H1 (cell line): ENCODE measurements at regions not wholly inside any gene's neighbourhood (a gene's known extent, or its start where the extent isn't known, plus 50 kb on each side); places are given as distances from the start of the nearest gene placed in this dataset.
"Not testable (repeated sequence)": the region's sequence is repeated elsewhere in the genome, so short reads cannot be mapped to it uniquely, and the experiment has no call there.

Source experiments
- CTCF ChIA-PET: fragments of 300-600 bp; sonication (Branson Sonifier 250); formaldehyde crosslinking; loops from one replicate; lab custom pipeline; 2021; ENCODE audit not compliant: partially characterized antibody; lab: Charles Lee
- POLR2A ChIA-PET: fragments of 300-600 bp; sonication (Branson Sonifier 250); formaldehyde crosslinking; loops from one replicate; lab custom pipeline; 2021; ENCODE audit warnings: inconsistent platforms; ENCODE audit not compliant: partially characterized antibody; lab: Charles Lee
- DNase-seq, 2 experiments: peaks; one replicate each; pipeline versions ENCODE4 v3.0.0 to v3.0.0-alpha.2; 2010 to 2022; ENCODE audit warnings: low spot score in 2 of 2, low read depth in 1 of 2, mixed read lengths in 1 of 2
- FAIRE-seq: peaks from 2 replicates; lab custom pipeline; 2011; peaks lifted over from hg19 to GRCh38; lab: Jason Lieb, UNC
- H2AFZ ChIP-seq: 2 replicates; pipeline ENCODE4 v1.8.1; 2012; ENCODE audit warnings: low read length, inconsistent platforms
- H2AK5ac ChIP-seq: 2 replicates; pipeline ENCODE4 v1.6.1; 2013; ENCODE audit warnings: low read depth, low read length
- H2BK120ac ChIP-seq: replicated peaks from 2 replicates; pipeline ENCODE3; 2013; ENCODE audit warnings: low read depth, low read length, inconsistent platforms
- H2BK12ac ChIP-seq: 2 replicates; pipeline ENCODE4 v1.6.1; 2013; ENCODE audit warnings: low read depth, low read length
- H2BK15ac ChIP-seq: 2 replicates; pipeline ENCODE4 v1.6.1; 2013; ENCODE audit warnings: low read length
- H2BK20ac ChIP-seq: 2 replicates; pipeline ENCODE4 v1.6.1; 2013; ENCODE audit warnings: low read length
- H2BK5ac ChIP-seq: 2 replicates; pipeline ENCODE4 v1.6.1; 2013; ENCODE audit warnings: low read depth, low read length
- H3K14ac ChIP-seq: 2 replicates; pipeline ENCODE4 v1.6.1; 2013; ENCODE audit warnings: inconsistent platforms; ENCODE audit not compliant: insufficient read length
- H3K18ac ChIP-seq: 2 replicates; pipeline ENCODE4 v1.6.1; 2013; ENCODE audit warnings: low read length; ENCODE audit errors: extremely low read depth
- H3K23ac ChIP-seq: 2 replicates; pipeline ENCODE4 v1.6.1; 2013; ENCODE audit warnings: inconsistent platforms; ENCODE audit not compliant: insufficient read length
- H3K23me2 ChIP-seq: 2 replicates; pipeline ENCODE4 v1.6.1; 2013; ENCODE audit warnings: low read depth, low read length
- H3K27ac ChIP-seq: 2 replicates; pipeline ENCODE4 v1.6.1; 2011; ENCODE audit warnings: low read depth, low read length, inconsistent platforms
- H3K27me3 ChIP-seq, 4 experiments: replicated peaks in 1 of 4; 1 replicate in 1 of 4; 2 replicates in 3 of 4; pipeline versions ENCODE4 v1.6.1 to v1.8.1; 2011 to 2013; ENCODE audit warnings: low read length in 3 of 4, mild to moderate bottlenecking in 3 of 4, inconsistent platforms in 2 of 4, mixed read lengths in 2 of 4, moderate library complexity in 1 of 4; ENCODE audit not compliant: control insufficient read depth in 3 of 4, insufficient read depth in 3 of 4; ENCODE audit errors: extremely low read depth in 1 of 4
- H3K36me3 ChIP-seq, 4 experiments: 2 replicates each; pipeline versions ENCODE4 v1.6.1 to v1.8.1; 2011 to 2013; ENCODE audit warnings: mild to moderate bottlenecking in 4 of 4, low read length in 3 of 4, moderate library complexity in 2 of 4, control low read depth in 1 of 4, inconsistent platforms in 1 of 4; ENCODE audit not compliant: insufficient read depth in 4 of 4, control insufficient read depth in 2 of 4
- H3K4ac ChIP-seq: replicated peaks from 2 replicates; pipeline ENCODE3; 2013; ENCODE audit warnings: low read length, low read depth, mixed read lengths, inconsistent platforms; ENCODE audit not compliant: insufficient read length
- H3K4me1 ChIP-seq, 4 experiments: replicated peaks in 1 of 4; 1 replicate in 1 of 4; 2 replicates in 3 of 4; pipeline versions ENCODE4 v1.6.1 to v1.8.1; 2011 to 2013; ENCODE audit warnings: low read length in 3 of 4, inconsistent platforms in 2 of 4, mixed read lengths in 1 of 4; ENCODE audit not compliant: insufficient read depth in 4 of 4, control insufficient read depth in 3 of 4
- H3K4me2 ChIP-seq, 2 experiments: 2 replicates each; pipeline versions ENCODE4 v1.6.1 to v1.8.1; 2011 to 2013; ENCODE audit warnings: low read depth in 2 of 2, low read length in 2 of 2, control low read depth in 1 of 2, inconsistent platforms in 1 of 2, mild to moderate bottlenecking in 1 of 2; ENCODE audit not compliant: insufficient read depth in 1 of 2
- H3K4me3 ChIP-seq, 4 experiments: fragments of 200-600, 300-600 bp in 1 of 4; sonication (generic), shearing (Covaris generic), sonication (Bioruptor Twin) in 1 of 4; 2 replicates each; pipeline versions ENCODE4 v1.5.1 to v1.8.1; 2011 to 2016; ENCODE audit warnings: low read length in 4 of 4, low read depth in 3 of 4, control low read depth in 2 of 4, inconsistent platforms in 2 of 4, mild to moderate bottlenecking in 2 of 4, mixed read lengths in 1 of 4, moderate library complexity in 1 of 4; ENCODE audit not compliant: insufficient read depth in 2 of 4; ENCODE audit errors: extremely low read depth in 1 of 4
- H3K56ac ChIP-seq: replicated peaks from 2 replicates; pipeline ENCODE3; 2013; ENCODE audit warnings: low read depth, mild to moderate bottlenecking, mixed read lengths, low read length, inconsistent platforms; ENCODE audit not compliant: insufficient read length
- H3K79me1 ChIP-seq: 2 replicates; pipeline ENCODE4 v1.6.1; 2013; ENCODE audit warnings: low read depth, low read length, control low read depth
- H3K79me2 ChIP-seq, 2 experiments: 2 replicates each; pipeline versions ENCODE4 v1.6.1 to v1.8.1; 2012 to 2013; ENCODE audit warnings: low read length in 2 of 2, mild to moderate bottlenecking in 2 of 2, inconsistent platforms in 1 of 2; ENCODE audit not compliant: insufficient read depth in 2 of 2, control insufficient read depth in 1 of 2
- H3K9ac ChIP-seq, 4 experiments: replicated peaks in 1 of 4; 1 replicate in 1 of 4; 2 replicates in 3 of 4; pipeline versions ENCODE4 v1.6.1 to v1.8.1; 2011 to 2013; ENCODE audit warnings: low read depth in 3 of 4, low read length in 3 of 4, control low read depth in 2 of 4, mild to moderate bottlenecking in 2 of 4, moderate library complexity in 2 of 4, inconsistent platforms in 1 of 4; ENCODE audit errors: extremely low read depth in 1 of 4
- H3K9me3 ChIP-seq, 2 experiments: 2 replicates each; pipeline versions ENCODE4 v1.6.1 to v1.8.1; 2012 to 2013; ENCODE audit warnings: mild to moderate bottlenecking in 2 of 2, moderate library complexity in 2 of 2, control low read depth in 1 of 2, inconsistent platforms in 1 of 2, low read depth in 1 of 2, low read length in 1 of 2, mixed read lengths in 1 of 2; ENCODE audit not compliant: insufficient read depth in 2 of 2
- H4K20me1 ChIP-seq, 2 experiments: replicated peaks in 1 of 2; 2 replicates each; pipeline versions ENCODE3 to v1.8.1; 2011 to 2013; ENCODE audit warnings: inconsistent platforms in 2 of 2, low read length in 2 of 2, mild to moderate bottlenecking in 1 of 2; ENCODE audit not compliant: insufficient read depth in 2 of 2, control insufficient read depth in 1 of 2
- H4K5ac ChIP-seq: 2 replicates; pipeline ENCODE4 v1.6.1; 2013; ENCODE audit warnings: low read length, low read depth, mixed read lengths, inconsistent platforms; ENCODE audit not compliant: insufficient read length
- H4K8ac ChIP-seq: 2 replicates; pipeline ENCODE4 v1.8.0; 2013; ENCODE audit warnings: mild to moderate bottlenecking, moderate library complexity, low read length, inconsistent platforms; ENCODE audit not compliant: insufficient read depth; ENCODE audit errors: extremely low read depth
- H4K91ac ChIP-seq: replicated peaks from 2 replicates; pipeline ENCODE3; 2013; ENCODE audit warnings: low read length, mixed read lengths, inconsistent platforms; ENCODE audit not compliant: insufficient read length
- ASH2L ChIP-seq: fragments of 200-600, 300-600 bp; sonication (generic); IDR thresholded peaks from one replicate; pipeline ENCODE4 v1.7.1; 2017; ENCODE audit warnings: low read length
- WGBS, 2 experiments: shearing (Covaris generic) in 1 of 2; methylation state at CpG; one replicate each; pipeline versions ENCODE4 v1.1.6 to v1.1.7; 2013 to 2015; ENCODE audit warnings: low lambda C conversion rate in 2 of 2, mixed read lengths in 2 of 2, inconsistent platforms in 1 of 2, low coverage in 1 of 2, missing lambda C conversion rate in 1 of 2; ENCODE audit not compliant: insufficient replicate concordance in 2 of 2, insufficient coverage in 1 of 2, insufficient read length in 1 of 2; ENCODE audit errors: extremely low coverage in 1 of 2, missing lambda C conversion rate in 1 of 2; 5-methylcytosine and 5-hydroxymethylcytosine counted together

GRCh38 chr6:86026890-86027289, 384.2 kb upstream of the SYNCRIP start:
- 62% methylated on average over 10 of the region's 10 CpGs; no CpG with 5 or more reads in 1 of the 2 experiments for WGBS, 2 experiments
- H4K5ac ChIP-seq, H3K4ac ChIP-seq, FAIRE-seq, H2BK5ac ChIP-seq, H4K8ac ChIP-seq, H4K20me1 ChIP-seq, H3K23ac ChIP-seq, H3K23me2 ChIP-seq, POLR2A ChIA-PET, H2AFZ ChIP-seq, H2BK15ac ChIP-seq, H3K4me1 ChIP-seq, H3K9me3 ChIP-seq, H3K79me1 ChIP-seq, CTCF ChIA-PET, H3K9ac ChIP-seq, H3K14ac ChIP-seq, H4K91ac ChIP-seq, H2BK12ac ChIP-seq, H3K79me2 ChIP-seq, H2AK5ac ChIP-seq, H2BK20ac ChIP-seq, H3K36me3 ChIP-seq, H3K56ac ChIP-seq, H3K27ac ChIP-seq, H3K27me3 ChIP-seq, H3K18ac ChIP-seq, H2BK120ac ChIP-seq, H3K4me3 ChIP-seq: not testable (repeated sequence)
- TF ChIP-seq ASH2L = peak; percentile 20
- peak in 1 of 2 experiments; percentile 51 for DNase-seq
- H3K4me2 ChIP-seq = peak overlapping the region; percentile 37 to 38; a peak in 2 of 4 replicates
